Activated B cell treated with CpG ODN at 0.5 μM for 24 hours (primary cell): ENCODE measurements at regions not wholly inside any gene's neighbourhood (a gene's known extent, or its start where the extent isn't known, plus 50 kb on each side); places are given as distances from the start of the nearest gene placed in this dataset.

Source experiments
- ATAC-seq: fragments of 200-7000 bp; cut with Tn5 transposase; one replicate; pipeline ENCODE4 v1.10.0; 2021; ENCODE audit warnings: low read depth, mild to moderate bottlenecking, moderate library complexity
- CTCF ChIA-PET: fragments of 350-600 bp; sonication (Branson Sonifier 250); formaldehyde crosslinking; loops from one replicate; lab custom pipeline; 2021; ENCODE audit warnings: antibody characterized with exemption; lab: Charles Lee
- POLR2A ChIA-PET: fragments of 350-600 bp; sonication (Branson Sonifier 250); formaldehyde crosslinking; loops from one replicate; lab custom pipeline; 2021; ENCODE audit warnings: antibody characterized with exemption; lab: Charles Lee
- DNase-seq: peaks from one replicate; pipeline ENCODE4 v3.0.0; 2022
- H3K27ac Mint-ChIP-seq: one replicate; pipeline ENCODE4 v1.8.0; 2020; ENCODE audit warnings: mixed read lengths
- H3K27me3 Mint-ChIP-seq: one replicate; pipeline ENCODE4 v1.8.0; 2021; ENCODE audit warnings: mixed read lengths
- H3K36me3 Mint-ChIP-seq: one replicate; pipeline ENCODE4 v1.8.0; 2021; ENCODE audit warnings: low read depth, mixed read lengths
- H3K4me1 Mint-ChIP-seq: one replicate; pipeline ENCODE4 v1.8.0; 2021; ENCODE audit warnings: mixed read lengths
- H3K4me3 Mint-ChIP-seq: one replicate; pipeline ENCODE4 v1.8.0; 2020; ENCODE audit warnings: mild to moderate bottlenecking, mixed read lengths
- H3K9me3 Mint-ChIP-seq: one replicate; pipeline ENCODE4 v1.8.0; 2020; ENCODE audit warnings: mixed read lengths
- CTCF ChIP-seq: fragments of 200-600 bp; IDR thresholded peaks from one replicate; pipeline ENCODE4 v1.8.0; 2022; ENCODE audit warnings: antibody characterized with exemption, mild to moderate bottlenecking
- intact Hi-C: fragments of 100-400 bp; cut with micrococcal nuclease; formaldehyde crosslinking; loops from one replicate; pipeline ENCODE4 v1.15.1; 2024

- POLR2A ChIA-PET: no interaction called here
- intact Hi-C loops: no loop called here
- TF ChIP-seq CTCF: no peak
- Mint-ChIP-seq H3K9me3 (no peaks in the 10 kb centered on the region), H3K36me3 (no peaks in the 10 kb centered on the region), H3K27ac (no peak overlapping the region), H3K4me3 (no peak overlapping the region), H3K4me1 (no peaks in the 10 kb centered on the region), H3K27me3 (peaks cover 15% of the 10 kb centered on the region)
- CTCF ChIA-PET: no interaction called here
- DNase-seq (no peak), ATAC-seq (no peak)
These were observed 86.6 kb upstream of the BRD7 start for GRCh38 chr16:50455288-50455845.

GRCh38 chr16:50453446-50453845, 84.7 kb upstream of the BRD7 start:
- Mint-ChIP-seq H3K4me3 (no peak overlapping the region), H3K9me3 (no peaks in the 10 kb centered on the region), H3K4me1 (no peaks in the 10 kb centered on the region), H3K27ac (no peak overlapping the region), H3K27me3 (peaks cover 11% of the 10 kb centered on the region), H3K36me3 (no peaks in the 10 kb centered on the region)
- intact Hi-C loops: no loop called here
- ChIA-PET POLR2A (no interaction called here), CTCF (no interaction called here)
- no peak for TF ChIP-seq CTCF
- ATAC-seq: no peak
- DNase-seq: no peak

GRCh38 chr16:50451951-50452508, 83.2 kb upstream of the BRD7 start:
- Mint-ChIP-seq H3K4me3 (no peak overlapping the region), H3K4me1 (no peaks in the 10 kb centered on the region), H3K36me3 (no peaks in the 10 kb centered on the region), H3K27me3 (peaks cover 14% of the 10 kb centered on the region), H3K27ac (no peak overlapping the region), H3K9me3 (no peaks in the 10 kb centered on the region)
- DNase-seq: no peak
- no peak for ATAC-seq
- intact Hi-C loops: no loop called here
- TF ChIP-seq CTCF: no peak
- POLR2A ChIA-PET: no interaction called here
- CTCF ChIA-PET: no interaction called here

GRCh38 chr16:50450957-50451356, 82.2 kb upstream of the BRD7 start:
- H3K36me3 Mint-ChIP-seq: no peaks in the 10 kb centered on the region
- no peaks in the 10 kb centered on the region for H3K4me1 Mint-ChIP-seq
- TF ChIP-seq CTCF: no peak
- DNase-seq (no peak), ATAC-seq (no peak)
- H3K4me3 Mint-ChIP-seq: no peak overlapping the region
- POLR2A ChIA-PET: no interaction called here
- H3K9me3 Mint-ChIP-seq: no peaks in the 10 kb centered on the region
- intact Hi-C loops: no loop called here
- CTCF ChIA-PET: no interaction called here
- no peak overlapping the region for H3K27ac Mint-ChIP-seq
- peaks cover 9% of the 10 kb centered on the region for H3K27me3 Mint-ChIP-seq

- H3K9me3 Mint-ChIP-seq: no peaks in the 10 kb centered on the region
- DNase-seq (no peak), ATAC-seq (no peak)
- H3K4me1 Mint-ChIP-seq: no peaks in the 10 kb centered on the region
- intact Hi-C loops: no loop called here
- no peak overlapping the region for H3K4me3 Mint-ChIP-seq
- H3K27me3 Mint-ChIP-seq: peaks cover 9% of the 10 kb centered on the region
- CTCF ChIA-PET: no interaction called here
- POLR2A ChIA-PET: no interaction called here
- H3K27ac Mint-ChIP-seq: no peak overlapping the region
- no peaks in the 10 kb centered on the region for H3K36me3 Mint-ChIP-seq
- TF ChIP-seq CTCF: no peak
These were observed 81.0 kb upstream of the BRD7 start for GRCh38 chr16:50449800-50450199.
